Fibroblast of lung (primary cell): ENCODE measurements at regions not wholly inside any gene's neighbourhood (a gene's known extent, or its start where the extent isn't known, plus 50 kb on each side); places are given as distances from the start of the nearest gene placed in this dataset.

Experiments used
- DNase-seq, 2 donors: peaks; one replicate each; pipeline versions ENCODE4 v3.0.0 to v3.0.0-alpha.2; 2010; ENCODE audit warnings: low read depth in 2 of 2
- H2AFZ ChIP-seq: 2 replicates; pipeline ENCODE4 v1.5.1; 2012; ENCODE audit warnings: low read length, control low read depth, inconsistent platforms
- H3K27ac ChIP-seq: 2 replicates; pipeline ENCODE4 v1.5.1; 2011; ENCODE audit warnings: low read length, control low read depth; ENCODE audit not compliant: insufficient read depth
- H3K27me3 ChIP-seq: 2 replicates; pipeline ENCODE4 v1.5.1; 2011; ENCODE audit warnings: mild to moderate bottlenecking, low read length; ENCODE audit not compliant: control insufficient read depth, insufficient read depth
- H3K36me3 ChIP-seq: 2 replicates; pipeline ENCODE4 v1.5.1; 2011; ENCODE audit warnings: low read length; ENCODE audit not compliant: control insufficient read depth, insufficient read depth
- H3K4me1 ChIP-seq: 2 replicates; pipeline ENCODE4 v1.5.1; 2011; ENCODE audit warnings: low read length; ENCODE audit not compliant: control insufficient read depth, insufficient read depth; ENCODE audit errors: extremely low read depth
- H3K4me2 ChIP-seq: 2 replicates; pipeline ENCODE4 v1.5.1; 2011; ENCODE audit warnings: low read length, control low read depth; ENCODE audit not compliant: insufficient read depth; ENCODE audit errors: extremely low read depth
- H3K4me3 ChIP-seq, 4 experiments: fragments of 200-600 bp in 1 of 4; sonication (generic) in 1 of 4; replicated peaks in 1 of 4; 2 replicates each; pipeline ENCODE4 v1.5.1; 2011 to 2016; ENCODE audit warnings: low read length in 4 of 4, low read depth in 3 of 4, mild to moderate bottlenecking in 3 of 4, control low read depth in 2 of 4, inconsistent platforms in 1 of 4, mixed read lengths in 1 of 4; ENCODE audit not compliant: insufficient read depth in 1 of 4; ENCODE audit errors: control extremely low read depth in 1 of 4
- H3K79me2 ChIP-seq: 2 replicates; pipeline ENCODE4 v1.5.1; 2012; ENCODE audit warnings: mild to moderate bottlenecking, low read length, inconsistent platforms; ENCODE audit not compliant: control insufficient read depth, insufficient read depth
- H3K9ac ChIP-seq: 2 replicates; pipeline ENCODE4 v1.5.1; 2011; ENCODE audit warnings: mild to moderate bottlenecking, low read length, control low read depth; ENCODE audit not compliant: insufficient read depth
- H3K9me3 ChIP-seq: 2 replicates; pipeline ENCODE4 v1.5.1; 2012; ENCODE audit warnings: low read depth, low read length; ENCODE audit not compliant: control insufficient read depth, insufficient read depth
- H4K20me1 ChIP-seq: 2 replicates; pipeline ENCODE4 v1.5.1; 2011; ENCODE audit warnings: low read length; ENCODE audit not compliant: control insufficient read depth, insufficient read depth; ENCODE audit errors: extremely low read depth
- EZH2 ChIP-seq: IDR thresholded peaks from 2 replicates; pipeline ENCODE4 v1.5.1; 2012; ENCODE audit warnings: low read length, control low read depth, mild to moderate bottlenecking; ENCODE audit errors: missing control alignments
- TF ChIP-seq, protein P1 (sequence below), 2 donors: IDR thresholded peaks in 1 of 2; conservative IDR thresholded peaks in 1 of 2; 1 replicate in 1 of 2; 2 replicates in 1 of 2; pipeline ENCODE4 v1.5.1; 2011 to 2012; ENCODE audit warnings: low read length in 2 of 2, control low read depth in 1 of 2, inconsistent platforms in 1 of 2, low read depth in 1 of 2, mild to moderate bottlenecking in 1 of 2

DNA sequence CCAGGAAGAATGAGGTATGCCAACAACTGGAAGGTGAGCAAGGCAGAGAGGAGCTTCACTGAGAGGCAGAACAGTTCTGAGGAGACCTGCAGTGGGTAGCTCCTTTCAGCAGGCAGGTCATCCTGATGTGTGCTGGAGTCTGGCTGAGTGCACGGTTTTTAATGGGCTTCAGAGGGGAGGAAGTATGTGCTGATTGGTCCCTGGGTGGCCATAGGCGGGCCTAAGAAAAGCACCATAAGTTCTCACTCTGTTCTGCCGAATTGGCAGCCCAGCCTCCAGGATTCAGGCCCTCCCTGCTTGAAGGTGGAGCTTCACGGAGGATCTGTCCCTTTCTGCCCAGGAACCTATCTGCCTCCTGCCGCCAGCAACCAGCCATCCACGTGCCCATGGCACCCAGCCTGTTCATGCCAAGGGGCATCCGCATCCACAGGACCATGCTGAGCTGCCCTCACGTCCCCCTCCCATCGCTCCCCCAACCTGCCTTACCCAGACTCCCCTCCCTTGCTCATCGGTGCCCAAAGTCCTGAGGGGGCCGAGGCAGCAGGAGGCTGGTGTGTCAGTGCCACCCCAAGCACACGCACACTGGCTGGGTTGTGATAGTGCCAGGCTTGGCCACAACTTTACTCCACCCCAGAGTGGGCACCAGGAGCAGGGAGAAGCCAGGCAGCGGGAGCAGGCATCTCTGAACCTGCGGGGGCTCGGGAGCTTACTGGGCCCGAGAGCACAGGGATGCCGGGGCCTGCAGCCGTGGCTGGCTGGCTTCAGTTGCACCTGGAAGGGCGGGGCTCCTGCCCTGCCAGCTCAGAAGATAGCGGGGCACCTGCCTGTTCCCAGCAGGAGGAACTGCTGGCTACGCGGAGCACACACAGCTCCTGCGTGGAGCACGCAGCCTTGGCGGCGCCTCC lies 608.4 kb upstream of the FOXG1 start:
- no peak for TF ChIP-seq EZH2
- TF ChIP-seq, protein P1, sequence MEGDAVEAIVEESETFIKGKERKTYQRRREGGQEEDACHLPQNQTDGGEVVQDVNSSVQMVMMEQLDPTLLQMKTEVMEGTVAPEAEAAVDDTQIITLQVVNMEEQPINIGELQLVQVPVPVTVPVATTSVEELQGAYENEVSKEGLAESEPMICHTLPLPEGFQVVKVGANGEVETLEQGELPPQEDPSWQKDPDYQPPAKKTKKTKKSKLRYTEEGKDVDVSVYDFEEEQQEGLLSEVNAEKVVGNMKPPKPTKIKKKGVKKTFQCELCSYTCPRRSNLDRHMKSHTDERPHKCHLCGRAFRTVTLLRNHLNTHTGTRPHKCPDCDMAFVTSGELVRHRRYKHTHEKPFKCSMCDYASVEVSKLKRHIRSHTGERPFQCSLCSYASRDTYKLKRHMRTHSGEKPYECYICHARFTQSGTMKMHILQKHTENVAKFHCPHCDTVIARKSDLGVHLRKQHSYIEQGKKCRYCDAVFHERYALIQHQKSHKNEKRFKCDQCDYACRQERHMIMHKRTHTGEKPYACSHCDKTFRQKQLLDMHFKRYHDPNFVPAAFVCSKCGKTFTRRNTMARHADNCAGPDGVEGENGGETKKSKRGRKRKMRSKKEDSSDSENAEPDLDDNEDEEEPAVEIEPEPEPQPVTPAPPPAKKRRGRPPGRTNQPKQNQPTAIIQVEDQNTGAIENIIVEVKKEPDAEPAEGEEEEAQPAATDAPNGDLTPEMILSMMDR (conservative IDR thresholded peaks at IDR 0.05 in 1 of 2, IDR thresholded peaks at IDR 0.05 in 1 of 2; ENCODE audit: low read depth in 1 of 2, low read length in 2 of 2), result no peak
- H4K20me1 ChIP-seq, result no peaks in the 10 kb centered on the region
- H3K27me3 ChIP-seq, result no peaks in the 10 kb centered on the region
- no peak overlapping the region for H3K27ac ChIP-seq
- no peaks in the 10 kb centered on the region for H3K4me1 ChIP-seq
- no peak overlapping the region for H3K4me2 ChIP-seq
- DNase-seq, result no peak
- H3K36me3 ChIP-seq, result no peaks in the 10 kb centered on the region
- no peaks in the 10 kb centered on the region for H3K9me3 ChIP-seq
- H3K4me3 ChIP-seq, result no peak overlapping the region
- H3K9ac ChIP-seq, result no peak overlapping the region
- H2AFZ ChIP-seq, result no peak overlapping the region
- no peaks in the 10 kb centered on the region for H3K79me2 ChIP-seq

DNA sequence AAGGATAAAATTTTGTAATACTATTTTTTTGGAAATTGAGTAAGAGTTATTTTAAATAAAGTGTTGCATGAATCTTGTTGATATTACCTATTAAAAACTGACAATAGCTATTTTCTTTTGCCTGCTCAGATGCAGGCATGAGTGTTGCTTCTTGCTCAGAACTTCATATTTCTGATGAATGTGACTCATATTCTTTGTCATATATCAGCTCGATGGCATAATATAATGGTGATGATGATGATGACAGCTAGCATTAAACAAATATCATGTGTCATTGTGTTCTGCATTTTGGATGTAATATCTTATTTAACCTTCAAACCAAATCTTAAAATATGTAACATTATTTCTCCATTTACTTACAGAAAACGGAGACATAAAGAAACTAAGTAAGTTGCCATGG lies 605.5 kb upstream of the FOXG1 start:
- TF ChIP-seq EZH2, result no peak
- TF ChIP-seq, protein P1 (conservative IDR thresholded peaks at IDR 0.05 in 1 of 2, IDR thresholded peaks at IDR 0.05 in 1 of 2; ENCODE audit: low read depth in 1 of 2, low read length in 2 of 2), result no peak
- H3K27ac ChIP-seq, result no peak overlapping the region
- H3K36me3 ChIP-seq, result no peaks in the 10 kb centered on the region
- no peak overlapping the region for H3K9ac ChIP-seq
- no peaks in the 10 kb centered on the region for H4K20me1 ChIP-seq
- DNase-seq, result no peak
- H3K4me2 ChIP-seq, result no peak overlapping the region
- H3K79me2 ChIP-seq, result no peaks in the 10 kb centered on the region
- H3K4me3 ChIP-seq, result no peak overlapping the region
- no peaks in the 10 kb centered on the region for H3K9me3 ChIP-seq
- no peaks in the 10 kb centered on the region for H3K27me3 ChIP-seq
- no peaks in the 10 kb centered on the region for H3K4me1 ChIP-seq
- H2AFZ ChIP-seq, result no peak overlapping the region

DNA sequence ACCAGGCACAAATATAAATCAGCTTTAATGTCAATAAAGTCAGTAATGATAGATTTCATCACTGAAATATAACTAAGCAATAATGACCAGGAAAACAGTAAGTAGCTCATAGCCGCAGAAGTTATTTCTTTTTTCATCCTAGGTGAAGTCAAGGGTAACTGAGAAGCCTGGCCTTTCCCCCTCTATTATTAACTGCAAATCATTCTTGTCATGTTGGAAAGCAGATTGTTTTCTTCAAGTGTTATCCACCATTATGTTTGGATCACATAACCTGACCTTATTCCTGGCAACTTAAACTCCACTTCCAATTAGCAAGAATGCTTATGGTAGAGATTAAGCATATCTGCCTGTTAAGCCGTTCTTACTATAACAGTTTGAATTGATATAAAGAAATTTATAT lies 603.4 kb upstream of the FOXG1 start:
- Histone ChIP-seq H3K4me1 (no peaks in the 10 kb centered on the region), H3K27ac (no peak overlapping the region), H3K27me3 (no peaks in the 10 kb centered on the region), H2AFZ (no peak overlapping the region), H3K36me3 (no peaks in the 10 kb centered on the region), H3K9me3 (no peaks in the 10 kb centered on the region), H4K20me1 (no peaks in the 10 kb centered on the region), H3K4me3 (no peak overlapping the region), H3K9ac (no peak overlapping the region), H3K4me2 (no peak overlapping the region), H3K79me2 (no peaks in the 10 kb centered on the region)
- DNase-seq, result no peak
- TF ChIP-seq, protein P1 (conservative IDR thresholded peaks at IDR 0.05 in 1 of 2, IDR thresholded peaks at IDR 0.05 in 1 of 2; ENCODE audit: low read depth in 1 of 2, low read length in 2 of 2), result no peak
- no peak for TF ChIP-seq EZH2
